ENCODE measurements at regions not wholly inside any gene's neighbourhood (a gene's known extent, or its start where the extent isn't known, plus 50 kb on each side); places are given as distances from the start of the nearest gene placed in this dataset.

DNA sequence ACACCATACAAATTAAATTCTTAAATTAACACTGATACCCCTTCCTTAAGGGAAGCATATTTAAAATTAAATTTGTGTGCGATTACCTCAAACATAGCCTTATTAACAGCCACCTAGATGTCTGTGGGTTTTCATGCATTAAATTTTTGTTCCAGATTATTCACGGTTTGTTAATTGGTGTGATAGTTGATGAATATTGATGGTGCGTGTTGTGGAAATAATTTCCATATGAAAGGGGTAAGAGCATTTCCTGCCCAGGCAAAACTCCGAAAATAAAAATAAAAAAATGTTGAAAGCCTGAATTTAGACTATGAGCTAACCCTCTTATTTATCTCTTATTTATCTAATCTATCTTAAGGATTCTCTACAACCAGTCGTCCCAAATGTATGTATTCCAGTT is 679.3 kb upstream of the CELF2 start:
- Histone ChIP-seq H3K4me3 (no peak overlapping the region), H3K27ac (no peak overlapping the region), H3K36me3 (no peaks in the 10 kb centered on the region), H3K4me1 (replicated peaks) (no peaks in the 10 kb centered on the region), H3K9me3 (no peaks in the 10 kb centered on the region), H3K27me3 (replicated peaks; ENCODE audit: insufficient read depth) (no peaks in the 10 kb centered on the region)
- no peak for TF ChIP-seq POLR2AphosphoS5 (IDR thresholded peaks at IDR 0.05)
- TF ChIP-seq, protein P1, sequence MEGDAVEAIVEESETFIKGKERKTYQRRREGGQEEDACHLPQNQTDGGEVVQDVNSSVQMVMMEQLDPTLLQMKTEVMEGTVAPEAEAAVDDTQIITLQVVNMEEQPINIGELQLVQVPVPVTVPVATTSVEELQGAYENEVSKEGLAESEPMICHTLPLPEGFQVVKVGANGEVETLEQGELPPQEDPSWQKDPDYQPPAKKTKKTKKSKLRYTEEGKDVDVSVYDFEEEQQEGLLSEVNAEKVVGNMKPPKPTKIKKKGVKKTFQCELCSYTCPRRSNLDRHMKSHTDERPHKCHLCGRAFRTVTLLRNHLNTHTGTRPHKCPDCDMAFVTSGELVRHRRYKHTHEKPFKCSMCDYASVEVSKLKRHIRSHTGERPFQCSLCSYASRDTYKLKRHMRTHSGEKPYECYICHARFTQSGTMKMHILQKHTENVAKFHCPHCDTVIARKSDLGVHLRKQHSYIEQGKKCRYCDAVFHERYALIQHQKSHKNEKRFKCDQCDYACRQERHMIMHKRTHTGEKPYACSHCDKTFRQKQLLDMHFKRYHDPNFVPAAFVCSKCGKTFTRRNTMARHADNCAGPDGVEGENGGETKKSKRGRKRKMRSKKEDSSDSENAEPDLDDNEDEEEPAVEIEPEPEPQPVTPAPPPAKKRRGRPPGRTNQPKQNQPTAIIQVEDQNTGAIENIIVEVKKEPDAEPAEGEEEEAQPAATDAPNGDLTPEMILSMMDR (IDR thresholded peaks at IDR 0.05), result no peak
- DNase-seq (ENCODE audit: low spot score), result no peak
- intact Hi-C loops (cut with DNase I), result no loop called here
- 78% methylated on average over 5 of the region's 5 CpGs for WGBS

DNA sequence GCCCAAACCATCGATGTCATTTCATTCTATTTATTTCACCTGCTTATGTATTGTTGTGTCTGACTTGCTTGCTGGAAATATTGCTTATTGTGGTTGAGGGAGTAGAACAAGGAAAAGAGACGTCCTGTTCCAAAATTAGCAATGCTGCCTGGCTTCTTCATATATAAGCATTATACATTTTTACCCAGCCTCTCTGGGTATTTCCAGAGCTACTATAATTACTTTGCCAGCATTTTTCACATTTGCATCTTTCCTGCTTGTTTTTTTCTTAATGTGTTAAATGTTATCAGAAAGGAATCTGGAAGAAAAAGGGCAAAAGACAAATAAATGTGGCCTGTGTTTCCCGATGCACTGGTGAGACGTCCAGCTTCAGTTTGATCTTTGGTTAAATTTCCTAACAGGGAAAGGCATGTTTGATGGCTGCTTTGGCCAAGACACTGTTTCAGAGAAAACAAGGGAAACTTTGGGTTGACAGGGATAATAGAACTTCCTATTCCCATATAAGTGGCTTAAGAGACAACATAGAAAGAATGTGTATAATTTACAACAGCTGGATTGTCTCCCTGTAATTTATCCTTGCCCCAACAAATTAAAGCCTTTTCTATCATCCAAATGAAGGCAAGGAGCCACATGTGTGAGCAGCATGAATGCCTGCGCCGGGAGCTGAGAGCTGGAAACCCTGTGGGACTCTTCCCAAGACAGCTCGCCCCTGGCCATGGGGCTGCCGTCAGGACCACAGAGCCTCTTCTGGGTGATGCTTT is 671.1 kb upstream of the CELF2 start:
- Histone ChIP-seq H3K27me3 (replicated peaks; ENCODE audit: insufficient read depth) (no peaks in the 10 kb centered on the region), H3K27ac (no peak overlapping the region), H3K4me1 (replicated peaks) (no peaks in the 10 kb centered on the region), H3K9me3 (no peaks in the 10 kb centered on the region), H3K4me3 (no peak overlapping the region), H3K36me3 (no peaks in the 10 kb centered on the region)
- WGBS, result 35% methylated on average over 8 of the region's 8 CpGs
- DNase-seq (ENCODE audit: low spot score), result no peak
- intact Hi-C loops (cut with DNase I), result no loop called here
- TF ChIP-seq, protein P1 (IDR thresholded peaks at IDR 0.05), result no peak
- no peak for TF ChIP-seq POLR2A (IDR thresholded peaks at IDR 0.05)
- TF ChIP-seq POLR2AphosphoS5 (IDR thresholded peaks at IDR 0.05), result no peak

DNA sequence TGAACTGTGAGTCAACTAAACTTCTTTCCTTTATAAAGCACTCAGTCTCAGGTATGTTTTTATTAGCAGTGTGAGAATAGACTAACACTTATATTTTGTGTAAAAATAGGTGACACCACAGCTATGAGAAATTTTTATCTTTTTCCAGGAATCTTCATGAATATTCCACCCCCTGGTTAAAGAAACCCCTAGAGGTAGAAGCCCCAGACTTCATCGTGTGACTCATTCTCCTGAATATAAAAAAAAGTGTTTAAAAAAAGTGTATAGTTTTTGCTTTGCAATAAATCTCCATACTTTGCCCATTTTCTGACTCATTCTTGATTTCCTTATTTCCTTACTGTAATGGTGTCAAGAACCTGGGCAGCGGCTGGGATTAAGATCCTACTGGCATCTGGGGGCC is 667.6 kb upstream of the CELF2 start:
- TF ChIP-seq POLR2AphosphoS5 (IDR thresholded peaks at IDR 0.05) (no peak), POLR2A (IDR thresholded peaks at IDR 0.05) (no peak)
- TF ChIP-seq, protein P1 (IDR thresholded peaks at IDR 0.05), result no peak
- Histone ChIP-seq H3K27me3 (replicated peaks; ENCODE audit: insufficient read depth) (no peaks in the 10 kb centered on the region), H3K4me1 (replicated peaks) (no peaks in the 10 kb centered on the region), H3K9me3 (no peaks in the 10 kb centered on the region), H3K4me3 (no peak overlapping the region), H3K36me3 (no peaks in the 10 kb centered on the region), H3K27ac (no peak overlapping the region)
- WGBS, result 91% methylated on average over 2 of the region's 2 CpGs
- intact Hi-C loops (cut with DNase I), result no loop called here
- DNase-seq (ENCODE audit: low spot score), result no peak

DNA sequence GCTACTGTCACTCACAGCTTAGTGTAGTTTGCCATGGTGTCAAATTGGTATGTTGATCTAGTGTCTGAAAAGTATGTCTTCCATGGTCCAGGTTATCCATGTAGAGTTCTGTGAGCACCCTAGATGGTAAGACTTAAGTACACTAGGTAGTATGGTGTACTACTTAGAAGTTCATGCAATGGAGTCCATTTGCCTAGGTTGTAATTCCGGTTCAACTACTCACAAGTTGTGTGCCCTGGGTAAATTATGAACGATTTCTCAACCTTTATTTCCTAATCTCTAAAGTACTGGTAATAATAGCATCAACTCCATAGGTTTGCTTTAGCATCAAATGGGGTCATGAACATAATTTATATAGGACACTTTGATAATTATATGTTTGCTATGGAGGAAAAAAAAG is 666.2 kb upstream of the CELF2 start:
- 77% methylated on average over 2 of the region's 2 CpGs for WGBS
- intact Hi-C loops (cut with DNase I), result no loop called here
- TF ChIP-seq, protein P1 (IDR thresholded peaks at IDR 0.05), result no peak
- TF ChIP-seq POLR2A (IDR thresholded peaks at IDR 0.05) (no peak), POLR2AphosphoS5 (IDR thresholded peaks at IDR 0.05) (no peak)
- no peak for DNase-seq (ENCODE audit: low spot score)
- no peaks in the 10 kb centered on the region for H3K36me3 ChIP-seq
- no peaks in the 10 kb centered on the region for H3K4me1 ChIP-seq (replicated peaks)
- no peak overlapping the region for H3K27ac ChIP-seq
- no peak overlapping the region for H3K4me3 ChIP-seq
- H3K9me3 ChIP-seq, result no peaks in the 10 kb centered on the region
- no peaks in the 10 kb centered on the region for H3K27me3 ChIP-seq (replicated peaks; ENCODE audit: insufficient read depth)

DNA sequence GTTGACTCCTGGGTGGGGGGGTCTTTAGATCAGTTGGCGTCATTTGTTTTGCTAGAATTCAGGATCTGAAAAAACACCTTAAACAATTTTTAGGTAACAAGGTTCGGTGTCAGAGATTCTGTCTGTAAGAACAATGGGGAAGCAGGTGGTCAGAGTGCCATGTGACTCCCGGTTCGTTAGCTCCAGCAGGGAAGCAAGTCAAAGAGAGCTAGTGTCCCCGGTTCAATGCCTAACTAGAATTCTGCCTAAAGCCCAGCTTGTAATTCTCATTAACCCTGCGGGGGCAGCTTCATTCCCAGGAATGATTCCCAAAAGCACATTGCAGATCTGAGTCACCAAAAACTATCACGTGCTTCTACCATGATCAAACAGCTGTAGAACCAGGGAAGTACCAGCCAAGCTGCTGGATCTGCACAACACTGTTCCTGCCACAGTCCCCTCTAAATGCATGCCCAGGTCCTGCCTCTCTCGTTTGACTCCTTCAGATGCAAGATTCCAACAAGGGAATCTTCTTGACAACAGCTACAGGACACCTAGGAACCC is 664.3 kb upstream of the CELF2 start:
- no peak for TF ChIP-seq POLR2AphosphoS5 (IDR thresholded peaks at IDR 0.05)
- TF ChIP-seq POLR2A (IDR thresholded peaks at IDR 0.05), result no peak
- TF ChIP-seq, protein P1 (IDR thresholded peaks at IDR 0.05), result no peak
- 69% methylated on average over 8 of the region's 8 CpGs for WGBS

More for the DNA sequence above, 664.3 kb upstream of the CELF2 start:
- no peaks in the 10 kb centered on the region for H3K4me1 ChIP-seq (replicated peaks)
- DNase-seq (ENCODE audit: low spot score), result no peak
- no peaks in the 10 kb centered on the region for H3K27me3 ChIP-seq (replicated peaks; ENCODE audit: insufficient read depth)
- no peaks in the 10 kb centered on the region for H3K36me3 ChIP-seq
- H3K4me3 ChIP-seq, result no peak overlapping the region
- no peaks in the 10 kb centered on the region for H3K9me3 ChIP-seq
- no peak overlapping the region for H3K27ac ChIP-seq
- intact Hi-C loops (cut with DNase I), result no loop called here
